NCI-H2227 (cell line): ENCODE measurements at regions not wholly inside any gene's neighbourhood (a gene's known extent, or its start where the extent isn't known, plus 50 kb on each side); places are given as distances from the start of the nearest gene placed in this dataset.
"Not testable (repeated sequence)": the region's sequence is repeated elsewhere in the genome, so short reads cannot be mapped to it uniquely, and the experiment has no call there.

Experiments
- DNase-seq: peaks from one replicate; lab custom pipeline; 2025; ENCODE audit not compliant: unreplicated experiment; lab: John Stamatoyannopoulos, UW

- DNase-seq: no peak
Measured at GRCh38 chr19:34017601-34018000, 154.7 kb upstream of the LSM14A start.

DNA sequence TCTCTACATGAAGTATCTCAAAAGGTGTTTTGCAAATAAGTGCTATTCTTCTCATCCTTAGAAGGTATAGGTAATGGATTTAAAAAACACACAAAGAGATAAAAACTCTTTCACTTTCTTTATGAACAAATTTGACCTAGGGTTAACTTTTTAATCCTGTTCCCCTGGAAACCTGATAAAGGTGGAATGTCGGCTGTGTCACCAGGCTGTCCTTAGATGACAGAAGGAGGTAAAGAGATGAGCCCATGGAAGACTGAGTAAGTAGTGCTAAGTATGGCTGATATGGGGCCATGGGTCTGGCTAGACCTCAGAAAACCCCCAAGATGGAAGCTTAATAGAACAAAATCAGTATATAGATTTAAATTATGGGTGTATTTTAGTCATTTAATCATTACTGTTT, 153.8 kb upstream of the LSM14A start:
- no peak for DNase-seq

DNA sequence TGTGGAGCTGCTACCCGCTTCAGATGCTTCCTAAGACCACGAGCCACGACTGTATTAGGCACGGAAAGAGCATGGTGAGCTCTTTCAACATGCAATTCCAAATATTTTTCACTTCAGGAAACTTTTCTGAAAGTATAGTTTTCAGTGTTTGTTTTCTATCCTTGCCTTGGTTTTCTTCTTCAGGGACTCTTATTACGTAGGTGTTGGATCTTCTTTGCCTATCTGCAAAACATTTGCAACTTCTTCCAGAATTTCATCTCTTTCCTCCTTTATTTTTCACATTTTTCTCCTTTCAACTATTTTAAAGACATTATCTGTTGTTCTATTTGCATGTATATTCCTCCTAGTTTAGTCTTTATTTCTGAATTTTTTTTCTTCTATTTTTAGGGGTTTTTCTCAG, 148.9 kb upstream of the LSM14A start:
- no peak for DNase-seq

DNA sequence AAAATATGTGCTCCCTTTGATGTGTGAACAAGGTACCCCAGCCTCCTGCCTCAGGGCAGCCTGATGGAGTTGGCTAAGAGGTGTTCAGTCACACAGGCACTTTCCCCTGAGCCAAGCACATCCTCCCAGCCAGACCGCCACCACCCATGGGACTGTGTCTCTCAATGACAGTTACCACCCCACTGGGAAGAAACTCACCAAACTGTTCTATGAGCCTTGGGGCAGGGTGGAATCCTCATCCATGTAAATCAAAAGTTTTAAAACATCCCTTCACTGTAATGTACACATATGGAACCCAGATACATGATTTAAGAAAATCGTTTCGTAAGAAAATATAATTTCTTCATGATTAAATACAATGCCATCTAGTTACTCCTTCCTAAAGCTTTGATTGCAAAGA, 138.4 kb upstream of the LSM14A start:
- no peak for DNase-seq

DNA sequence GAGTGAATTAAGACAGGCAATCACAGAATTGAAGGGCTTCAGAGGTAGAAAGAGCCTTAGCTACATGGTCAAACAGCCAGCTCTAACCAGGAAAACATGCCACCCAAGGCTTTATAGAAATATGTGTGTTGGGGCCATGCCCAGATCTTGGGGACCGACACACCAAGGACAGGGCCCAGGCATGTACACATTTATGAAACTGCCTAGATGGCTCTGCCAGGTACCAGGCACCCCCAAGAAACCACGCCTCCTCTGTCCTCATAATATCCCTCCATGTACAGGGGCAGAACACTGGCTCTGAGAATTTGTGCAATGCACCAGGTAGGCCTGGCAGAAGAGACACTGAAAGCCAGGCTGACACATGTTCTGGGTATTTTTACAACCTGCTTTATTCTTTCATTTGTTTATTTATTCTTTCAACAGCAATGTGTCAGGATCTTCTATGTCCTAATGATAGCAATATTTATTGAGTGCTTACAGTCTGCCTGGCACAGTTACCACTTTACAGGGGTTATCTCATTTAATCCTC, 137.9 kb upstream of the LSM14A start:
- DNase-seq: no peak

DNA sequence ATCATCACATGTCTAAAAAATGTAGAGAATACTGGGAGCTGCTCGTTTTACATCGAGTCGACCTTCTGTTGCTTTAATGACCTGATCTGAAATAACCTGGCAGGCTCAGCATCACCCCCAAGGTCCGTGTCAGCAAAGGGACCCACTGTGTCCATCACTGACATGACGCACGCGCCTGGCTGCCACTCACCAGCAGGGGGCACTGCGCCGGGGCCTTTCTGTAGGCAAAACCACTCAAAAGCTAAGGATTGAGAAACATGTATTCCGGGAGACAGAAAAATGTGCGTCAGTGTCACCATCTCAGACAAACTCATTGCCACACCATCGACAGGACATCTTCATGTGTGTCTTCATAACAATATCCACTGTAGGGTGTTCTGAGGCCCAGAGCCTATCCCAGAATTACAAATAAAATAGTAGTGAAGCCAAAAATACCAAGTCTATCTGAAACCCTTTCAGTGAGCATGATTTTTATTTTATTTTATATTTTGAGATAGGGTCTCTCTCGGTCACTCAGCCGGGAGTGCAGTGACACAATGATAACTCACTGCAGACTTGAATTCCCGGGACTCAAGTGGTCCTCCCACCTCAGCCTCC, 130.3 kb upstream of the LSM14A start:
- peak; percentile 85 for DNase-seq

DNA sequence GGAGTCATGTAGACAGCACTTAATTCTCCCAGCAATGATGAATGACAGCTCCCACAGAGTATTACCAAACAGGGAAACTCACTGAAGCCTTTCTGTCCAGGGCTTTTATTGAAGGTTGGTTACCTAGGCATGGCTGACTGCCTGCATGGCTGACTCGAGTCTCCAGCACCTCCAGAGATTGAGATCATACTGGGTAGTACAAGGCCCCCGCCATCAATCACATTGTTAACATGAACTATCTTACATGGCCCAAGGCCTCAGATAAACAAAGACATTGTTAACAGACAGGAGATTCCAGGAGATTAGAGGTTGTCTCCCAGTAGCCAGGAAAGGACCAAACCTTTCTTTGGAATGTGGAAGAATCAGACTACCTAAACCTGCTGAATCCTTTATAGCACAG, 128.3 kb upstream of the LSM14A start:
- no peak for DNase-seq

DNA sequence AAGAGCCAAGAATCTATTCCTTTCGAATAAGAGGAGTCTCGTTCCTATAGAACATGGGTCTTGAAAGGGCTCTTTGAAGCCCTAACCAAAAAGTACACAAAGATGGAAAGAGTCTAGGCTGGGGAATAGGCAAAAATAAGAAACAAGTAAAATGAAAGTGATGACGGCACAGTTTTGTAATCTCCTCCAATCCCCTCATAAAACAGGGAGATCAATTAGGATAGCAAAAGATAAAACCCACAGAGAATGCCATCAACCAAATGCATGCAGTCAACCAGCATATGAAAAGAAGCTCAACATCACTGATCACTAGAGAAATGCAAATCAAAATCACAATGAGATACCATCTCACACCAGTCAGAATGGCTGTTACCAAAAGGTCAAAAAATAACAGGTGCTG, 122.4 kb upstream of the LSM14A start:
- no peak for DNase-seq

DNA sequence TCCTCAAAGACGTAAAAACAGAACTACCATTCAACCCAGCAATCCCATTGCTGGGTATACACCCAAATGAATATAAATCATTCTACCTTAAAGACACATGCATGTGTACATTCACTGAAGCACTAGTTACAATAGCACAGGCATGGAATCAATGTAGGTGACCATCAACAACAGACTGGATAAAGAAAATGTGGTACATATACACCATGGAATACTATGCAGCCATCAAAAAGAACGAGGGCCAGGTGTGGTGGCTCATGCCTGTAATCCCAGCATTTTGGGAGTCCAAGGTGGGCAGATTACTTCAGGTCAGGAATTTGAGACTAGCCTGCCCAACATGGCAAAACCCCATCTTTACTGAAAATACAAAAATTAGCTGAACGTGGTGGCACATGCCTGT, 121.9 kb upstream of the LSM14A start:
- DNase-seq: not testable (repeated sequence)

GRCh38 chr19:34051255-34051654, 121.0 kb upstream of the LSM14A start:
- DNase-seq: no peak

DNA sequence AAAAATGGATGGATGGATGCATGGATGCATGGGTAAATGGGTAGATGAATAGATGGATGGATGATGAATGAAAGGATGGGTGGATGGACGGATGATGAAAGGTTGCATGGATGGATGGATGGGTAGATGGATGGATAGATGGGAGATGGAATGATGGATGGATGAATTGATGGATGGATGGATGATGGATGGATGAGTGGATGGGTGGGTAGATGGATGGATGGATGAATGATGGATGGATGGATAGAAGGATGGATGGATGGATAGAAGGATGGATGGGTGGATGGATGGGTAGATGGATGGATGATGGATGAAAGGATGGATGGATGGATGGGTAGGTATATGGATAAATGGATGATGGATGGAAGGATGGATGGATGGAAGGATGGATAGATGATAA, 115.1 kb upstream of the LSM14A start:
- no peak for DNase-seq

- no peak for DNase-seq
Measured at GRCh38 chr19:34066007-34066643, 106.2 kb upstream of the LSM14A start.

- DNase-seq: no peak
Measured at GRCh38 chr19:34067861-34068271, 104.4 kb upstream of the LSM14A start.

GRCh38 chr19:34075661-34076091, 96.6 kb upstream of the LSM14A start:
- no peak for DNase-seq

- DNase-seq: no peak
Measured at GRCh38 chr19:34082289-34083077, 89.8 kb upstream of the LSM14A start.

- no peak for DNase-seq
Measured at GRCh38 chr19:34084396-34085145, 87.7 kb upstream of the LSM14A start.

DNA sequence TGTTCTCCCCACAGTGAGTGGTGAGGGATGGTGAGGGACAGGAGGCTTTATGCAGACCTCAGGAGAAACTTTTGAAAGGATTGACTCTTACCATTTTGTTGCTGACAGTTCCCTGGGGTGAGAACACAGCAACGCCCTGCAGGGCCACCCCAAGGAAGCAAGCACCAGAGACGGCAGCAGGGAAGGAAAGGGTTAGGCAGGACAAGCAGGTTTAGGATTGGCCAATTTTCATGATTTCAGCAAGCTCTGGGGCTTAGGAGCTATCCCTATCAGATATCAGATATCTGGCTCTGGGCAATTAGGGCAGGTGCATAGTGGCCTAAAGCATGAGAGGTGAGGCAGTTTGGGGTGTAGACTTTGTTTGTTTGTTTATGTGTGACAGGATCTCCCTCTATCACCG, 87.0 kb upstream of the LSM14A start:
- DNase-seq: no peak

DNA sequence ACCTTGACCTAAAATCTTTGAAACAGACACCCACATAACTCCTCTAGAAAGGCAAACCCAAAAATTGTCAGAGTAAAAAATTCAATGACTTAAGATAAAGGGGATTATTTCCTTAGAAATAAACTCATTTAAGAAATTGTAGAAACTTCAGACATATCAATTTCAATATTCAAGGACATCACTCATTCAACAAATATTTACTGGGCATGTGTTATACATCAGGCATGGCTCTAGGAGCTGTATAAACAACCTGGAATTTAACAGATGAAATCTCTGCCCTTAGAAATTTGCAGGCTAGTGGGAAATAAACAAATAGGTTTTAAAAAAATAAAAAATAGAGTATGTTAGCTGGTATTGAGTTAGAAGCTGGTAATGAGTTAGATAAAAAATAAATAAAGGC, 84.0 kb upstream of the LSM14A start:
- no peak for DNase-seq

- DNase-seq: no peak
Measured at GRCh38 chr19:34089566-34089965, 82.7 kb upstream of the LSM14A start.

DNA sequence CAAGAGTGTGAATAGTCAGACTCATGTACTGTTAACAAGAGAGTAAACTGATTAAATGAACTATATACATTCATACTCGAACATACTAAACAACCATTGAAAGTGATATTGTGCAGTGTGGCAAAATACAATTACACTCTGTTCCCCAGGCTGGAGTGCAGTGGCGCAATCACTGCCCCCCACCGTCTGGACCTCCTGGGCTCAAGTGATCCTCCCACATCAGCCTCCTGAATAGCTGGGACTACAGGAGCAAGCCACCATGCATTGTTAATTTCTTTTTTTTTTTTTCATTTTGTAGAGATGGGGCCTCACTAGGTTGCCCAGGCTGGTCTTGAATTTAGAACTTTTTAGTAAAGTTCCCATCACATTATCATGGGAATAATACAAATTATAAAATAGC, 77.3 kb upstream of the LSM14A start:
- no peak for DNase-seq

- not testable (repeated sequence) for DNase-seq
Measured at GRCh38 chr19:34095411-34095810, 76.9 kb upstream of the LSM14A start.
